ENCODE measurements at regions not wholly inside any gene's neighbourhood (a gene's known extent, or its start where the extent isn't known, plus 50 kb on each side); places are given as distances from the start of the nearest gene placed in this dataset.

DNA sequence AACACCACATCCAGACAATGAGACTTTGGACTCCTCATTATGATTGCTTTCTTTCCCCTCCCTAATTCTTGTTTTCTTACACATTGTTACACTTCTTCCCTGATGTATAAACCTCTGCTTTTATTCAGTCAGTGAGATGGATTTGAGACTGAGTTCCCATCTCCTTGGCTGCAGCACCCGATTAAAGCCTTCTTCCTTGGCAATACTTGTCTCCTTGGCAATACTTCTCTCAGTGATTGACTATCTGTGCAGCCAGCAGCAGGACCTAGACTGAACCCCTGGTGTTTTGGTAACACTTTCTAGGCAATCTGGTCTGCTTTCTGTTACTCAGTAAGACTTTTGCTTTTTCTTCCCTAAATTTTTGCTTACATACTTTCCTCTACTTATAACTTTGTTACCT, 492.8 kb upstream of the SMC2 start:
- Histone ChIP-seq H2BK20ac (ENCODE audit: low read length) (no peak overlapping the region), H3K36me3 (ENCODE audit: control insufficient read depth in 2 of 4, insufficient read depth in 4 of 4, low read length in 3 of 4) (no peaks in the 10 kb centered on the region), H4K20me1 (replicated peaks in 1 of 2; ENCODE audit: control insufficient read depth in 1 of 2, insufficient read depth in 2 of 2, low read length in 2 of 2) (no peaks in the 10 kb centered on the region), H3K4me3 (ENCODE audit: extremely low read depth in 1 of 4, insufficient read depth in 2 of 4, low read depth in 3 of 4, low read length in 4 of 4) (no peak overlapping the region), H2BK12ac (ENCODE audit: low read depth, low read length) (no peak overlapping the region), H3K79me1 (ENCODE audit: low read depth, low read length) (no peaks in the 10 kb centered on the region), H3K4ac (replicated peaks; ENCODE audit: insufficient read length, low read depth, low read length) (no peak overlapping the region), H4K91ac (replicated peaks; ENCODE audit: insufficient read length, low read length) (no peak overlapping the region), H3K56ac (replicated peaks; ENCODE audit: insufficient read length, low read depth, low read length) (no peak overlapping the region), H4K8ac (ENCODE audit: extremely low read depth, insufficient read depth, low read length) (no peak overlapping the region), H3K18ac (ENCODE audit: extremely low read depth, low read length) (no peak overlapping the region), H3K23me2 (ENCODE audit: low read depth, low read length) (no peaks in the 10 kb centered on the region), H3K4me1 (replicated peaks in 1 of 4; ENCODE audit: control insufficient read depth in 3 of 4, insufficient read depth in 4 of 4, low read length in 3 of 4) (no peaks in the 10 kb centered on the region), H3K14ac (ENCODE audit: insufficient read length) (no peak overlapping the region), H3K9me3 (ENCODE audit: insufficient read depth in 2 of 2, low read depth in 1 of 2, low read length in 1 of 2) (peaks cover 7 to 22% of the 10 kb centered on the region in 2 experiments; a peak in 3 of 4 replicates), H3K27me3 (replicated peaks in 1 of 4; ENCODE audit: control insufficient read depth in 3 of 4, extremely low read depth in 1 of 4, insufficient read depth in 3 of 4, low read length in 3 of 4) (no peaks in the 10 kb centered on the region), H2AFZ (ENCODE audit: low read length) (no peak overlapping the region), H2BK15ac (ENCODE audit: low read length) (no peak overlapping the region), H3K27ac (ENCODE audit: low read depth, low read length) (no peak overlapping the region), H2BK120ac (replicated peaks; ENCODE audit: low read depth, low read length) (no peak overlapping the region), H3K9ac (replicated peaks in 1 of 4; ENCODE audit: extremely low read depth in 1 of 4, low read depth in 3 of 4, low read length in 3 of 4) (no peak overlapping the region), H2AK5ac (ENCODE audit: low read depth, low read length) (no peak overlapping the region), H2BK5ac (ENCODE audit: low read depth, low read length) (no peak overlapping the region), H3K4me2 (ENCODE audit: insufficient read depth in 1 of 2, low read depth in 2 of 2, low read length in 2 of 2) (no peak overlapping the region), H3K23ac (ENCODE audit: insufficient read length) (no peak overlapping the region), H3K79me2 (ENCODE audit: control insufficient read depth in 1 of 2, insufficient read depth in 2 of 2, low read length in 2 of 2) (no peaks in the 10 kb centered on the region), H4K5ac (ENCODE audit: insufficient read length, low read depth, low read length) (no peak overlapping the region)
- DNase-seq (ENCODE audit: low read depth in 1 of 2, low spot score in 2 of 2) (no peak), FAIRE-seq (no peak)
- POLR2A ChIA-PET (ENCODE audit: partially characterized antibody), result no interaction called here
- CTCF ChIA-PET (ENCODE audit: partially characterized antibody), result no interaction called here
- WGBS, 2 experiments (ENCODE audit: extremely low coverage in 1 of 2, insufficient coverage in 1 of 2, insufficient read length in 1 of 2, insufficient replicate concordance in 2 of 2, low coverage in 1 of 2, low lambda C conversion rate in 2 of 2, missing lambda C conversion rate in 1 of 2), result 83% methylated on average over 1 of the region's 1 CpG; no CpG with 5 or more reads in 1 of the 2 experiments
- no peak for TF ChIP-seq KDM5A (IDR thresholded peaks at IDR 0.05; ENCODE audit: low read length)
- TF ChIP-seq, protein P1, sequence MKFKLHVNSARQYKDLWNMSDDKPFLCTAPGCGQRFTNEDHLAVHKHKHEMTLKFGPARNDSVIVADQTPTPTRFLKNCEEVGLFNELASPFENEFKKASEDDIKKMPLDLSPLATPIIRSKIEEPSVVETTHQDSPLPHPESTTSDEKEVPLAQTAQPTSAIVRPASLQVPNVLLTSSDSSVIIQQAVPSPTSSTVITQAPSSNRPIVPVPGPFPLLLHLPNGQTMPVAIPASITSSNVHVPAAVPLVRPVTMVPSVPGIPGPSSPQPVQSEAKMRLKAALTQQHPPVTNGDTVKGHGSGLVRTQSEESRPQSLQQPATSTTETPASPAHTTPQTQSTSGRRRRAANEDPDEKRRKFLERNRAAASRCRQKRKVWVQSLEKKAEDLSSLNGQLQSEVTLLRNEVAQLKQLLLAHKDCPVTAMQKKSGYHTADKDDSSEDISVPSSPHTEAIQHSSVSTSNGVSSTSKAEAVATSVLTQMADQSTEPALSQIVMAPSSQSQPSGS (IDR thresholded peaks at IDR 0.05; ENCODE audit: low read length), result no peak
- TF ChIP-seq JUN (IDR thresholded peaks at IDR 0.05; ENCODE audit: low read depth, low read length), result no peak
- TF ChIP-seq CBX8 (IDR thresholded peaks at IDR 0.05; ENCODE audit: borderline replicate concordance, low read depth, low read length), result no peak
- TF ChIP-seq BCL11A (IDR thresholded peaks at IDR 0.05; ENCODE audit: low read depth in 2 of 2, low read length in 2 of 2), result no peak
- no peak for TF ChIP-seq NANOG (IDR thresholded peaks at IDR 0.05; ENCODE audit: insufficient read depth, low read depth, low read length, poor library complexity, severe bottlenecking)
- TF ChIP-seq RBBP5 (IDR thresholded peaks at IDR 0.05; ENCODE audit: borderline replicate concordance, low read depth, low read length), result no peak
- no peak for TF ChIP-seq MAFK (IDR thresholded peaks at IDR 0.05; ENCODE audit: low read depth, low read length)
- no peak for TF ChIP-seq POLR2A (IDR thresholded peaks at IDR 0.05; ENCODE audit: control extremely low read depth in 1 of 2, low read depth in 2 of 2, low read length in 2 of 2)
- TF ChIP-seq TEAD4 (IDR thresholded peaks at IDR 0.05; ENCODE audit: low read depth, low read length), result no peak
- TF ChIP-seq, protein P2, sequence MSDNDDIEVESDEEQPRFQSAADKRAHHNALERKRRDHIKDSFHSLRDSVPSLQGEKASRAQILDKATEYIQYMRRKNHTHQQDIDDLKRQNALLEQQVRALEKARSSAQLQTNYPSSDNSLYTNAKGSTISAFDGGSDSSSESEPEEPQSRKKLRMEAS (IDR thresholded peaks at IDR 0.05), result no peak
- no peak for TF ChIP-seq SAP30 (IDR thresholded peaks at IDR 0.05; ENCODE audit: insufficient read depth, insufficient replicate concordance, low read length)
- TF ChIP-seq BRCA1 (IDR thresholded peaks at IDR 0.05; ENCODE audit: low read depth, low read length), result no peak
- no peak for TF ChIP-seq TCF12 (IDR thresholded peaks at IDR 0.05; ENCODE audit: low read depth, low read length)
